ENCODE measurements at regions not wholly inside any gene's neighbourhood (a gene's known extent, or its start where the extent isn't known, plus 50 kb on each side); places are given as distances from the start of the nearest gene placed in this dataset.
A peak's percentile ranks its signal among the peaks of the same experiment; 100 is the strongest.

DNA sequence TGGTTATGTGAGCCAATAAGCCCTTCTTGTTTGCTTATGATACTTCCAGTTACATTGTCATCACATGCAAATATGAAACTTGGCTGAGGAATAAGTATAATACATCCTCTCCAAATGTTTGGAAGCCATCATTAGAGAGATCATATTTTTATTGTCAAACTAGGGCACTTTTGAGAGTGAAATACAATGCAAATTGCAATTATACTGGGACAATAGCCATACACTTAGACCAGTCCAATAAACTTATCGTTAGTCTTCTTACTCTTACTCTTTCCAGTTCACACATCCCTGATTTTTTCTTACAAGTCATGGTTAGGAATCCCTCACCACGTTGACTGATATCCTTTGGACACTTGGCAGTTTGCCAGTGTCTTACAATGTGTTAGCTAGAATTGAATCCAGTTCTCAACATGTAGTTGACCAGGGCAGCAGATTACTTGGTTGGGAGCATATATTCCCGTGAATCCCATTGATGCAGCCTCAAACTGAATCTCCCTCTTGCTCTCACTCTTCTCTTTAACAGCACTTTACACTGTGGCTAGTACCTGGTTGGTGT, 519.7 kb upstream of the ID4 start:
- no peaks in the 10 kb centered on the region for H3K27me3 Mint-ChIP-seq (ENCODE audit: insufficient read depth, unreplicated experiment)
- ChIA-PET CTCF (no interaction called here), POLR2A (no interaction called here)
- no peak for DNase-seq (ENCODE audit: unreplicated experiment)
- H3K27ac Mint-ChIP-seq (ENCODE audit: low read depth, unreplicated experiment) = no peak overlapping the region
- intact Hi-C loops (cut with micrococcal nuclease) = no loop called here
- TF ChIP-seq, protein P1, sequence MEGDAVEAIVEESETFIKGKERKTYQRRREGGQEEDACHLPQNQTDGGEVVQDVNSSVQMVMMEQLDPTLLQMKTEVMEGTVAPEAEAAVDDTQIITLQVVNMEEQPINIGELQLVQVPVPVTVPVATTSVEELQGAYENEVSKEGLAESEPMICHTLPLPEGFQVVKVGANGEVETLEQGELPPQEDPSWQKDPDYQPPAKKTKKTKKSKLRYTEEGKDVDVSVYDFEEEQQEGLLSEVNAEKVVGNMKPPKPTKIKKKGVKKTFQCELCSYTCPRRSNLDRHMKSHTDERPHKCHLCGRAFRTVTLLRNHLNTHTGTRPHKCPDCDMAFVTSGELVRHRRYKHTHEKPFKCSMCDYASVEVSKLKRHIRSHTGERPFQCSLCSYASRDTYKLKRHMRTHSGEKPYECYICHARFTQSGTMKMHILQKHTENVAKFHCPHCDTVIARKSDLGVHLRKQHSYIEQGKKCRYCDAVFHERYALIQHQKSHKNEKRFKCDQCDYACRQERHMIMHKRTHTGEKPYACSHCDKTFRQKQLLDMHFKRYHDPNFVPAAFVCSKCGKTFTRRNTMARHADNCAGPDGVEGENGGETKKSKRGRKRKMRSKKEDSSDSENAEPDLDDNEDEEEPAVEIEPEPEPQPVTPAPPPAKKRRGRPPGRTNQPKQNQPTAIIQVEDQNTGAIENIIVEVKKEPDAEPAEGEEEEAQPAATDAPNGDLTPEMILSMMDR (IDR thresholded peaks at IDR 0.05; ENCODE audit: unreplicated experiment) = no peak
- no peak overlapping the region for H3K4me3 Mint-ChIP-seq (ENCODE audit: unreplicated experiment)
- no peaks in the 10 kb centered on the region for H3K36me3 Mint-ChIP-seq (ENCODE audit: insufficient read depth, unreplicated experiment)
- H3K4me1 Mint-ChIP-seq (ENCODE audit: insufficient read depth, unreplicated experiment) = no peaks in the 10 kb centered on the region
- no TSS peak for BruUV-seq (replicated peaks)
- H3K9me3 Mint-ChIP-seq (ENCODE audit: unreplicated experiment) = no peaks in the 10 kb centered on the region

GRCh38 chr6:19319005-19319404, 518.2 kb upstream of the ID4 start:
- no peak overlapping the region for H3K27ac Mint-ChIP-seq (ENCODE audit: low read depth, unreplicated experiment)
- DNase-seq (ENCODE audit: unreplicated experiment) = no peak
- H3K36me3 Mint-ChIP-seq (ENCODE audit: insufficient read depth, unreplicated experiment) = no peaks in the 10 kb centered on the region
- no peak overlapping the region for H3K4me3 Mint-ChIP-seq (ENCODE audit: unreplicated experiment)
- no peaks in the 10 kb centered on the region for H3K9me3 Mint-ChIP-seq (ENCODE audit: unreplicated experiment)
- H3K4me1 Mint-ChIP-seq (ENCODE audit: insufficient read depth, unreplicated experiment) = no peaks in the 10 kb centered on the region
- intact Hi-C loops (cut with micrococcal nuclease) = no loop called here
- CTCF ChIA-PET = interaction anchor here (0.7 kb wide), 1 partner anchor 532 kb away, joined by 3 read pairs; no protein-coding TSS in a partner anchor
- no TSS peak for BruUV-seq (replicated peaks)
- H3K27me3 Mint-ChIP-seq (ENCODE audit: insufficient read depth, unreplicated experiment) = no peaks in the 10 kb centered on the region
- TF ChIP-seq, protein P1 (IDR thresholded peaks at IDR 0.05; ENCODE audit: unreplicated experiment) = no peak
- POLR2A ChIA-PET = interaction anchor here (0.6 kb wide), 1 partner anchor 685 kb away, joined by 3 read pairs; no protein-coding TSS in a partner anchor

- TF ChIP-seq, protein P1 (IDR thresholded peaks at IDR 0.05; ENCODE audit: unreplicated experiment) = no peak
- H3K9me3 Mint-ChIP-seq (ENCODE audit: unreplicated experiment) = no peaks in the 10 kb centered on the region
- no peak overlapping the region for H3K4me3 Mint-ChIP-seq (ENCODE audit: unreplicated experiment)
Observed at GRCh38 chr6:19320111-19320581, 517.0 kb upstream of the ID4 start.

GRCh38 chr6:19322691-19323485, 514.3 kb upstream of the ID4 start:
- no peaks in the 10 kb centered on the region for H3K36me3 Mint-ChIP-seq (ENCODE audit: insufficient read depth, unreplicated experiment)
- H3K4me3 Mint-ChIP-seq (ENCODE audit: unreplicated experiment) = no peak overlapping the region
- DNase-seq (ENCODE audit: unreplicated experiment) = no peak
- no TSS peak for BruUV-seq (replicated peaks)
- TF ChIP-seq, protein P1 (IDR thresholded peaks at IDR 0.05; ENCODE audit: unreplicated experiment) = peak; percentile 12
- intact Hi-C loops (cut with micrococcal nuclease) = loop anchor here (2.0 kb wide), 1 partner anchor 298 kb away; no protein-coding TSS in a partner anchor
- no peaks in the 10 kb centered on the region for H3K9me3 Mint-ChIP-seq (ENCODE audit: unreplicated experiment)
- CTCF ChIA-PET = interaction anchor here (0.7 to 1.6 kb wide), 4 partner anchors 295 to 325 kb away, joined by 3 to 9 read pairs (median 5); no protein-coding TSS in a partner anchor
- no peaks in the 10 kb centered on the region for H3K4me1 Mint-ChIP-seq (ENCODE audit: insufficient read depth, unreplicated experiment)
- no peaks in the 10 kb centered on the region for H3K27me3 Mint-ChIP-seq (ENCODE audit: insufficient read depth, unreplicated experiment)
- H3K27ac Mint-ChIP-seq (ENCODE audit: low read depth, unreplicated experiment) = no peak overlapping the region
- POLR2A ChIA-PET = interaction anchor here (1.2 kb wide), 1 partner anchor 19 kb away, joined by 3 read pairs; no protein-coding TSS in a partner anchor

More at GRCh38 chr6:19320111-19320581, 517.0 kb upstream of the ID4 start:
- no peaks in the 10 kb centered on the region for H3K4me1 Mint-ChIP-seq (ENCODE audit: insufficient read depth, unreplicated experiment)
- no peak overlapping the region for H3K27ac Mint-ChIP-seq (ENCODE audit: low read depth, unreplicated experiment)
- BruUV-seq (replicated peaks) = no TSS peak
- no peaks in the 10 kb centered on the region for H3K27me3 Mint-ChIP-seq (ENCODE audit: insufficient read depth, unreplicated experiment)
- DNase-seq (ENCODE audit: unreplicated experiment) = no peak
- ChIA-PET POLR2A (no interaction called here), CTCF (no interaction called here)
- H3K36me3 Mint-ChIP-seq (ENCODE audit: insufficient read depth, unreplicated experiment) = no peaks in the 10 kb centered on the region
- intact Hi-C loops (cut with micrococcal nuclease) = no loop called here

Data from MCF 10A (cell line).